Upper lobe of right lung (tissue), 1 donor: ENCODE measurements at regions not wholly inside any gene's neighbourhood (a gene's known extent, or its start where the extent isn't known, plus 50 kb on each side); places are given as distances from the start of the nearest gene placed in this dataset.

ENCODE experiments used
- ATAC-seq: fragments of 200-7000 bp; cut with Tn5 transposase; one replicate; pipeline ENCODE4 v1.9.1; 2020; ENCODE audit warnings: mild to moderate bottlenecking, moderate library complexity
- DNase-seq: peaks from one replicate; pipeline ENCODE4 v3.0.0-alpha.2; 2020
- H3K27ac ChIP-seq: fragments of 200-600 bp; one replicate; pipeline ENCODE4 v1.8.0; 2022
- H3K27me3 ChIP-seq: fragments of 200-600 bp; one replicate; pipeline ENCODE4 v1.8.0; 2022; ENCODE audit warnings: mild to moderate bottlenecking
- H3K36me3 ChIP-seq: fragments of 200-600 bp; one replicate; pipeline ENCODE4 v1.8.0; 2022
- H3K4me1 ChIP-seq: fragments of 200-600 bp; one replicate; pipeline ENCODE4 v1.8.0; 2022
- H3K4me3 ChIP-seq: fragments of 200-600 bp; one replicate; pipeline ENCODE4 v1.8.0; 2022; ENCODE audit warnings: mild to moderate bottlenecking
- H3K9me3 ChIP-seq: fragments of 200-600 bp; one replicate; pipeline ENCODE4 v1.8.0; 2022
- CTCF ChIP-seq: fragments of 200-600 bp; IDR thresholded peaks from one replicate; pipeline ENCODE4 v1.8.0; 2022; ENCODE audit warnings: antibody characterized with exemption
- intact Hi-C: fragments of 100-400 bp; cut with DNase I; formaldehyde crosslinking; loops from one replicate; pipeline ENCODE4 v1.11.0; 2022
- donor health status: DM: no; HTN: yes; CAD: no; lungs with severe emphysema.

- ATAC-seq, result no peak
- Histone ChIP-seq H3K27me3 (peaks cover 12% of the 10 kb centered on the region), H3K9me3 (no peaks in the 10 kb centered on the region), H3K27ac (no peak overlapping the region), H3K4me3 (no peak overlapping the region), H3K4me1 (peaks cover 4% of the 10 kb centered on the region), H3K36me3 (no peaks in the 10 kb centered on the region)
- intact Hi-C loops, result loop anchor here (5.0 kb wide), 2 partner anchors 172 to 502 kb away; partner anchors contain the start of gene IL6
- no peak for DNase-seq
- no peak for TF ChIP-seq CTCF
Measured at GRCh38 chr7:22555476-22555875, 55.5 kb upstream of the STEAP1B start.

- Histone ChIP-seq H3K4me1 (no peaks in the 10 kb centered on the region), H3K27ac (no peak overlapping the region), H3K4me3 (no peak overlapping the region), H3K9me3 (no peaks in the 10 kb centered on the region), H3K27me3 (peaks cover 25% of the 10 kb centered on the region), H3K36me3 (no peaks in the 10 kb centered on the region)
- TF ChIP-seq CTCF, result no peak
- ATAC-seq (no peak), DNase-seq (no peak)
- intact Hi-C loops, result no loop called here
Measured at GRCh38 chr7:22554184-22554583, 54.2 kb upstream of the STEAP1B start.

- H3K4me3 ChIP-seq, result no peak overlapping the region
- TF ChIP-seq CTCF, result no peak
- no peaks in the 10 kb centered on the region for H3K4me1 ChIP-seq
- intact Hi-C loops, result no loop called here
- no peaks in the 10 kb centered on the region for H3K9me3 ChIP-seq
- peaks cover 42% of the 10 kb centered on the region for H3K27me3 ChIP-seq
- H3K27ac ChIP-seq, result no peak overlapping the region
- DNase-seq (no peak), ATAC-seq (no peak)
- no peaks in the 10 kb centered on the region for H3K36me3 ChIP-seq
Measured at GRCh38 chr7:22551768-22552513, 52.0 kb upstream of the STEAP1B start.

GRCh38 chr7:22550514-22551030 is 50.6 kb upstream of the STEAP1B start:
- intact Hi-C loops, result no loop called here
- DNase-seq (no peak), ATAC-seq (no peak)
- TF ChIP-seq CTCF, result no peak
- H3K4me1 ChIP-seq, result no peaks in the 10 kb centered on the region
- peaks cover 43% of the 10 kb centered on the region for H3K27me3 ChIP-seq
- H3K9me3 ChIP-seq, result no peaks in the 10 kb centered on the region
- no peak overlapping the region for H3K27ac ChIP-seq
- H3K4me3 ChIP-seq, result no peak overlapping the region
- no peaks in the 10 kb centered on the region for H3K36me3 ChIP-seq

GRCh38 chr7:22549667-22550513 is 49.9 kb upstream of the STEAP1B start:
- Histone ChIP-seq H3K27ac (no peak overlapping the region), H3K36me3 (no peaks in the 10 kb centered on the region), H3K9me3 (no peaks in the 10 kb centered on the region), H3K27me3 (peaks cover 46% of the 10 kb centered on the region), H3K4me1 (no peaks in the 10 kb centered on the region), H3K4me3 (peak overlapping the region; percentile 11)
- peak; percentile 34 for TF ChIP-seq CTCF
- ATAC-seq, result peak; percentile 69
- DNase-seq, result no peak
- intact Hi-C loops, result no loop called here
